WTC11 (cell line): ENCODE measurements at regions not wholly inside any gene's neighbourhood (a gene's known extent, or its start where the extent isn't known, plus 50 kb on each side); places are given as distances from the start of the nearest gene placed in this dataset.

Experiments used
- ATAC-seq: fragments of 200-7000 bp; cut with Tn5 transposase; 2 replicates; pipeline ENCODE4 v1.10.0; 2021; ENCODE audit warnings: mild to moderate bottlenecking, moderate library complexity
- CTCF ChIA-PET: fragments of 300-600 bp; sonication (Branson Sonifier 250); formaldehyde crosslinking; loops from one replicate; lab custom pipeline; 2021; ENCODE audit warnings: antibody characterized with exemption; lab: Charles Lee
- POLR2A ChIA-PET: fragments of 350-600 bp; sonication (Branson Sonifier 250); formaldehyde crosslinking; loops from one replicate; lab custom pipeline; 2021; ENCODE audit warnings: antibody characterized with exemption; lab: Charles Lee
- DNase-seq: peaks from one replicate; pipeline ENCODE4 v3.0.0; 2021; ENCODE audit warnings: low spot score
- H3K27ac Mint-ChIP-seq: 2 replicates; pipeline ENCODE4 v1.8.0; 2021; ENCODE audit warnings: mixed read lengths
- H3K27me3 Mint-ChIP-seq: 2 replicates; pipeline ENCODE4 v1.8.0; 2021; ENCODE audit warnings: low read depth, mild to moderate bottlenecking, moderate library complexity, mixed read lengths
- H3K36me3 Mint-ChIP-seq: 2 replicates; pipeline ENCODE4 v1.8.0; 2021; ENCODE audit warnings: mixed read lengths
- H3K4me1 Mint-ChIP-seq: 2 replicates; pipeline ENCODE4 v1.8.0; 2022; ENCODE audit warnings: mixed read lengths
- H3K4me3 Mint-ChIP-seq: 2 replicates; pipeline ENCODE4 v1.8.0; 2021; ENCODE audit warnings: mild to moderate bottlenecking, moderate library complexity, mixed read lengths
- H3K9me3 Mint-ChIP-seq: 2 replicates; pipeline ENCODE4 v1.8.0; 2021; ENCODE audit warnings: mixed read lengths
- CREM ChIP-seq: sonication (generic); formaldehyde crosslinking; IDR thresholded peaks from 2 replicates; pipeline ENCODE4 v1.8.1; 2022; ENCODE audit warnings: mild to moderate bottlenecking, missing genetic modification reagents, moderate library complexity
- FOXK1 ChIP-seq: sonication (generic); formaldehyde crosslinking; IDR thresholded peaks from 2 replicates; pipeline ENCODE4 v1.8.0; 2022; ENCODE audit warnings: mild to moderate bottlenecking, moderate library complexity, missing genetic modification reagents
- NR1H2 ChIP-seq: sonication (generic); formaldehyde crosslinking; IDR thresholded peaks from 2 replicates; pipeline ENCODE4 v1.9.0; 2021; ENCODE audit warnings: mild to moderate bottlenecking, moderate library complexity, missing genetic modification reagents
- RELA ChIP-seq: sonication (generic); formaldehyde crosslinking; IDR thresholded peaks from 2 replicates; pipeline ENCODE4 v1.8.1; 2022; ENCODE audit warnings: missing genetic modification reagents, mild to moderate bottlenecking, borderline replicate concordance
- TEAD1 ChIP-seq: sonication (generic); formaldehyde crosslinking; IDR thresholded peaks from 2 replicates; pipeline ENCODE4 v1.8.0; 2022; ENCODE audit warnings: mild to moderate bottlenecking, missing genetic modification reagents
- TEAD4 ChIP-seq: sonication (generic); formaldehyde crosslinking; IDR thresholded peaks from 2 replicates; pipeline ENCODE4 v1.8.0; 2022; ENCODE audit warnings: mild to moderate bottlenecking, missing genetic modification reagents
- ZNF317 ChIP-seq: sonication (generic); formaldehyde crosslinking; IDR thresholded peaks from 2 replicates; pipeline ENCODE4 v1.8.1; 2023; ENCODE audit warnings: low read depth, mild to moderate bottlenecking, moderate library complexity, missing genetic modification reagents, borderline replicate concordance
- ZNF423 ChIP-seq: fragments of 250-450 bp; sonication (Bioruptor Pico); IDR thresholded peaks from 2 replicates; pipeline ENCODE4 v2.1.2; 2022; ENCODE audit warnings: mild to moderate bottlenecking, moderate library complexity
- ZNF671 ChIP-seq: fragments of 250-450 bp; sonication (Bioruptor Pico); IDR thresholded peaks from 2 replicates; pipeline ENCODE4 v1.8.0; 2021; ENCODE audit warnings: mild to moderate bottlenecking
- TF ChIP-seq, protein P1 (sequence below): sonication (generic); formaldehyde crosslinking; IDR thresholded peaks from 2 replicates; pipeline ENCODE4 v1.8.1; 2022; ENCODE audit warnings: mild to moderate bottlenecking, missing genetic modification reagents, moderate library complexity, borderline replicate concordance
- TF ChIP-seq, protein P2 (sequence below): sonication (generic); formaldehyde crosslinking; IDR thresholded peaks from 2 replicates; pipeline ENCODE4 v1.8.0; 2022; ENCODE audit warnings: mild to moderate bottlenecking, missing genetic modification reagents
- TF ChIP-seq, protein P3 (sequence below): fragments of 250-450 bp; sonication (Bioruptor Pico); IDR thresholded peaks from 2 replicates; pipeline ENCODE4 v1.9.0; 2021; ENCODE audit warnings: mild to moderate bottlenecking
- TF ChIP-seq, protein P4 (sequence below): sonication (generic); formaldehyde crosslinking; IDR thresholded peaks from 2 replicates; pipeline ENCODE4 v1.8.1; 2023; ENCODE audit warnings: mild to moderate bottlenecking, missing genetic modification reagents, moderate library complexity
- TF ChIP-seq, protein P5 (sequence below): sonication (generic); formaldehyde crosslinking; conservative IDR thresholded peaks from 2 replicates; pipeline ENCODE4 v1.8.1; 2022; ENCODE audit warnings: mild to moderate bottlenecking, missing genetic modification reagents
- TF ChIP-seq, protein P6 (sequence below): sonication (generic); formaldehyde crosslinking; IDR thresholded peaks from 2 replicates; pipeline ENCODE4 v1.8.0; 2023; ENCODE audit warnings: missing genetic modification reagents, mild to moderate bottlenecking, borderline replicate concordance
- TF ChIP-seq, protein P7 (sequence below): fragments of 250-450 bp; sonication (Bioruptor Pico); IDR thresholded peaks from 2 replicates; pipeline ENCODE4 v2.1.2; 2022; ENCODE audit warnings: mild to moderate bottlenecking, moderate library complexity

DNA sequence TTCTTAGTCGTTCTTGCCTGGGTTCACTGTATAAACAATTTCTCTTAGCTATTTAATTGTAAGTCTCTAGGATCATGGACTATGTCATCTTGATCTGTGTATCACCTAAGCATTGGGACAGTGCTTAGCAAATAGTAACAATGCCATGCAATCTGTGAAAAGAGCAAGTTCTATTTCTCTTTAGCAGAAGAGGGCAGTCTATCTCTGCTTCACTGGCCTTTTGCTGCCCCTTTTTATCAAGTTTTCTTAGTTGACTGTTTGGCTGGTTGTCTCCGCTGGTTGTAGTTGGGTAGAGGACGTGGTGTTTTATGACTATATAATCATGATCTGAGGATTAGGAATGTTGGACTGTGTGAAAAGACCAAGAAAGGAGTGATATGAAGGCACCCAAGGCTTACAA is 315.0 kb downstream of the JRKL start (continued):
- TF ChIP-seq TEAD1 (CRISPR knock-in tag): no peak

DNA sequence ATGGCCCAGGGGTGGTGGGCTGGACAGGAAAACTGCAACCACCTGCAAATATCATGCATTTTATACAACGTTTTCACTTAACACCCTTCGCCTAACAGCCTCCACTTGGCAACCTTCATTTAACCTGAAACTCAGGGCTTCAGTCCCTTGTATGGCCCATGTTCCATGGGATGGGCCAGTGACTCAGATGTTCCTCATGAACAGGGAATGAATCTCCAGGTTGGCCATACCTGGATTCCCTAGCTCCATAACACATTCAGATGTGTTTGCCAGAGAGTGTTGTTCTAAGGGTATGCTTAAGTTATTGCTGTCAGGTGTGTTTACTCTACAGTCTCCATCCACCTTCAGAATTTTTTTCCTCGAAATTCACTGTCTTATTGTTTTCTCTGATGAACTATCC is 316.9 kb downstream of the JRKL start:
- Mint-ChIP-seq H3K4me1 (peaks cover 11% of the 10 kb centered on the region), H3K9me3 (no peaks in the 10 kb centered on the region; the same call in 1 of the 2 replicates), H3K27me3 (peaks cover 4% of the 10 kb centered on the region), H3K36me3 (no peaks in the 10 kb centered on the region), H3K4me3 (no peak overlapping the region), H3K27ac (no peak overlapping the region)
- no peak for ATAC-seq
- DNase-seq: no peak
- ChIA-PET POLR2A (no interaction called here), CTCF (no interaction called here)
- TF ChIP-seq NR1H2 (no peak), ZNF671 (CRISPR knock-in tag) (no peak)

DNA sequence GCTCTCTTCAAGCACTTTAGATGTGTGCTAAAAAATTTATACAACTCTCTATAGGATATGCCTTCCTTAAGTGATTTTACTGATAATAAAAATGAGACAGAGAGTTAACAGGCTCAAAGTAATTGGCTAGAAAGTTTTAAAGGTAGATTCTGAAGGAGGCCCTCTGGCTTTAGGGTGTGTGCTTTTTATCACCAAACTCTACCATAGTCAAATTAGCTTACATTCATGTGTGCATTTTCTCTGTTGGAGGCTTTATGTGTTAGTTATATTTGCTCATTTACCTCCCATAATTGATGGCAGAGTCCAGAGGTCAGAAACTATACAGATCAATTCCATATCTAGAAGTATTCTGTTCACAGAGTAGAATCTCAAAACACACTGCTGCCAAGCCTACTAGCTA is 317.5 kb downstream of the JRKL start:
- Mint-ChIP-seq H3K36me3 (no peaks in the 10 kb centered on the region), H3K27ac (no peak overlapping the region), H3K4me3 (no peak overlapping the region), H3K4me1 (peaks cover 12% of the 10 kb centered on the region), H3K9me3 (no peaks in the 10 kb centered on the region; the same call in 1 of the 2 replicates), H3K27me3 (no peaks in the 10 kb centered on the region; the same call in 1 of the 2 replicates)
- DNase-seq (no peak), ATAC-seq (no peak)
- ChIA-PET CTCF (interaction anchor here (0.8 kb wide), 1 partner anchor 243 kb away, joined by 3 read pairs; no protein-coding TSS in a partner anchor), POLR2A (no interaction called here)
- TF ChIP-seq ZNF423 (CRISPR knock-in tag) (no peak), CREM (no peak)
- TF ChIP-seq, protein P1, sequence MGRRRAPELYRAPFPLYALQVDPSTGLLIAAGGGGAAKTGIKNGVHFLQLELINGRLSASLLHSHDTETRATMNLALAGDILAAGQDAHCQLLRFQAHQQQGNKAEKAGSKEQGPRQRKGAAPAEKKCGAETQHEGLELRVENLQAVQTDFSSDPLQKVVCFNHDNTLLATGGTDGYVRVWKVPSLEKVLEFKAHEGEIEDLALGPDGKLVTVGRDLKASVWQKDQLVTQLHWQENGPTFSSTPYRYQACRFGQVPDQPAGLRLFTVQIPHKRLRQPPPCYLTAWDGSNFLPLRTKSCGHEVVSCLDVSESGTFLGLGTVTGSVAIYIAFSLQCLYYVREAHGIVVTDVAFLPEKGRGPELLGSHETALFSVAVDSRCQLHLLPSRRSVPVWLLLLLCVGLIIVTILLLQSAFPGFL (CRISPR knock-in tag): no peak
- TF ChIP-seq, protein P2, sequence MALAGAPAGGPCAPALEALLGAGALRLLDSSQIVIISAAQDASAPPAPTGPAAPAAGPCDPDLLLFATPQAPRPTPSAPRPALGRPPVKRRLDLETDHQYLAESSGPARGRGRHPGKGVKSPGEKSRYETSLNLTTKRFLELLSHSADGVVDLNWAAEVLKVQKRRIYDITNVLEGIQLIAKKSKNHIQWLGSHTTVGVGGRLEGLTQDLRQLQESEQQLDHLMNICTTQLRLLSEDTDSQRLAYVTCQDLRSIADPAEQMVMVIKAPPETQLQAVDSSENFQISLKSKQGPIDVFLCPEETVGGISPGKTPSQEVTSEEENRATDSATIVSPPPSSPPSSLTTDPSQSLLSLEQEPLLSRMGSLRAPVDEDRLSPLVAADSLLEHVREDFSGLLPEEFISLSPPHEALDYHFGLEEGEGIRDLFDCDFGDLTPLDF (CRISPR knock-in tag): no peak
- TF ChIP-seq, protein P3, sequence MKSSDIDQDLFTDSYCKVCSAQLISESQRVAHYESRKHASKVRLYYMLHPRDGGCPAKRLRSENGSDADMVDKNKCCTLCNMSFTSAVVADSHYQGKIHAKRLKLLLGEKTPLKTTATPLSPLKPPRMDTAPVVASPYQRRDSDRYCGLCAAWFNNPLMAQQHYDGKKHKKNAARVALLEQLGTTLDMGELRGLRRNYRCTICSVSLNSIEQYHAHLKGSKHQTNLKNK (CRISPR knock-in tag): no peak
- TF ChIP-seq, protein P4, sequence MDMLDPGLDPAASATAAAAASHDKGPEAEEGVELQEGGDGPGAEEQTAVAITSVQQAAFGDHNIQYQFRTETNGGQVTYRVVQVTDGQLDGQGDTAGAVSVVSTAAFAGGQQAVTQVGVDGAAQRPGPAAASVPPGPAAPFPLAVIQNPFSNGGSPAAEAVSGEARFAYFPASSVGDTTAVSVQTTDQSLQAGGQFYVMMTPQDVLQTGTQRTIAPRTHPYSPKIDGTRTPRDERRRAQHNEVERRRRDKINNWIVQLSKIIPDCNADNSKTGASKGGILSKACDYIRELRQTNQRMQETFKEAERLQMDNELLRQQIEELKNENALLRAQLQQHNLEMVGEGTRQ (CRISPR knock-in tag): no peak
- TF ChIP-seq, all 79 proteins: peak for 0

DNA sequence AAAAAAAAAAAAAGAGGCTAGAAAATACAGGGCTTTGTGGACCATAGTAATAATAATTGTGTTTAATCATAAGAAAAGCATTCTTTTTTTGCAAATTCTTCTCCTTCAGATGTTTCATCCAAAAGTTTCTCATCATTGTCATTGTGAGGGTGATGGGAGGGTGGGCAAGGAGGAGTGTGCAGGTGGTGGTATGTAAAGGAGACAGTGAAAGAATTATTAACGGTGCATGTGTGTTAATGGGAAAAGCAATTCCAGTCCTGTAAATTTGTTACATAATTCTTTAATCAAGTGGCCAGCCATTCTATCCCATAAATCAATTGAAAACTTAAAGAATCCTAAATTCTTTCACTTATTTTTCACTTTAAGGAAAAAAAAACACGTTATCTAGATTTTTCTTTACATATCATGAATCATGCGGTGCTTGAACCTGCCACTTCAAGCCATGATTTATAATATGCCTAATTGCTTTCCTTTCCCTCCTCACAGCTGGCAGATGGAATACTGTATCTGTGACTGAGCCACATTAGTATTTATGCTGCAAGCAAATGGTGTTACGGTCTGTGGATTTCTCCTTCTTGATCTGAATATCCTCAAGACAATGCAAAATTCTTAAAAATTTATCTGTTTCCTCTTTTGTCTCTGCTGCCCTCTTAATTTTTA is 318.5 kb downstream of the JRKL start:
- DNase-seq (no peak), ATAC-seq (no peak)
- Mint-ChIP-seq H3K27me3 (no peaks in the 10 kb centered on the region; the same call in 1 of the 2 replicates), H3K9me3 (no peaks in the 10 kb centered on the region; the same call in 1 of the 2 replicates), H3K27ac (no peak overlapping the region), H3K36me3 (no peaks in the 10 kb centered on the region), H3K4me3 (no peak overlapping the region), H3K4me1 (peaks cover 12% of the 10 kb centered on the region)
- ChIA-PET POLR2A (no interaction called here), CTCF (interaction anchor here (0.8 kb wide), 1 partner anchor 244 kb away, joined by 3 read pairs; no protein-coding TSS in a partner anchor)
- TF ChIP-seq CREM: no peak
- no peak for TF ChIP-seq ZNF317 (CRISPR knock-in tag)
- TF ChIP-seq, protein P5, sequence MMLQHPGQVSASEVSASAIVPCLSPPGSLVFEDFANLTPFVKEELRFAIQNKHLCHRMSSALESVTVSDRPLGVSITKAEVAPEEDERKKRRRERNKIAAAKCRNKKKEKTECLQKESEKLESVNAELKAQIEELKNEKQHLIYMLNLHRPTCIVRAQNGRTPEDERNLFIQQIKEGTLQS (CRISPR knock-in tag): no peak
- TF ChIP-seq RELA (CRISPR knock-in tag): no peak
- TF ChIP-seq, protein P6, sequence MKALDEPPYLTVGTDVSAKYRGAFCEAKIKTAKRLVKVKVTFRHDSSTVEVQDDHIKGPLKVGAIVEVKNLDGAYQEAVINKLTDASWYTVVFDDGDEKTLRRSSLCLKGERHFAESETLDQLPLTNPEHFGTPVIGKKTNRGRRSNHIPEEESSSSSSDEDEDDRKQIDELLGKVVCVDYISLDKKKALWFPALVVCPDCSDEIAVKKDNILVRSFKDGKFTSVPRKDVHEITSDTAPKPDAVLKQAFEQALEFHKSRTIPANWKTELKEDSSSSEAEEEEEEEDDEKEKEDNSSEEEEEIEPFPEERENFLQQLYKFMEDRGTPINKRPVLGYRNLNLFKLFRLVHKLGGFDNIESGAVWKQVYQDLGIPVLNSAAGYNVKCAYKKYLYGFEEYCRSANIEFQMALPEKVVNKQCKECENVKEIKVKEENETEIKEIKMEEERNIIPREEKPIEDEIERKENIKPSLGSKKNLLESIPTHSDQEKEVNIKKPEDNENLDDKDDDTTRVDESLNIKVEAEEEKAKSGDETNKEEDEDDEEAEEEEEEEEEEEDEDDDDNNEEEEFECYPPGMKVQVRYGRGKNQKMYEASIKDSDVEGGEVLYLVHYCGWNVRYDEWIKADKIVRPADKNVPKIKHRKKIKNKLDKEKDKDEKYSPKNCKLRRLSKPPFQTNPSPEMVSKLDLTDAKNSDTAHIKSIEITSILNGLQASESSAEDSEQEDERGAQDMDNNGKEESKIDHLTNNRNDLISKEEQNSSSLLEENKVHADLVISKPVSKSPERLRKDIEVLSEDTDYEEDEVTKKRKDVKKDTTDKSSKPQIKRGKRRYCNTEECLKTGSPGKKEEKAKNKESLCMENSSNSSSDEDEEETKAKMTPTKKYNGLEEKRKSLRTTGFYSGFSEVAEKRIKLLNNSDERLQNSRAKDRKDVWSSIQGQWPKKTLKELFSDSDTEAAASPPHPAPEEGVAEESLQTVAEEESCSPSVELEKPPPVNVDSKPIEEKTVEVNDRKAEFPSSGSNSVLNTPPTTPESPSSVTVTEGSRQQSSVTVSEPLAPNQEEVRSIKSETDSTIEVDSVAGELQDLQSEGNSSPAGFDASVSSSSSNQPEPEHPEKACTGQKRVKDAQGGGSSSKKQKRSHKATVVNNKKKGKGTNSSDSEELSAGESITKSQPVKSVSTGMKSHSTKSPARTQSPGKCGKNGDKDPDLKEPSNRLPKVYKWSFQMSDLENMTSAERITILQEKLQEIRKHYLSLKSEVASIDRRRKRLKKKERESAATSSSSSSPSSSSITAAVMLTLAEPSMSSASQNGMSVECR (CRISPR knock-in tag): no peak
- TF ChIP-seq, protein P7, sequence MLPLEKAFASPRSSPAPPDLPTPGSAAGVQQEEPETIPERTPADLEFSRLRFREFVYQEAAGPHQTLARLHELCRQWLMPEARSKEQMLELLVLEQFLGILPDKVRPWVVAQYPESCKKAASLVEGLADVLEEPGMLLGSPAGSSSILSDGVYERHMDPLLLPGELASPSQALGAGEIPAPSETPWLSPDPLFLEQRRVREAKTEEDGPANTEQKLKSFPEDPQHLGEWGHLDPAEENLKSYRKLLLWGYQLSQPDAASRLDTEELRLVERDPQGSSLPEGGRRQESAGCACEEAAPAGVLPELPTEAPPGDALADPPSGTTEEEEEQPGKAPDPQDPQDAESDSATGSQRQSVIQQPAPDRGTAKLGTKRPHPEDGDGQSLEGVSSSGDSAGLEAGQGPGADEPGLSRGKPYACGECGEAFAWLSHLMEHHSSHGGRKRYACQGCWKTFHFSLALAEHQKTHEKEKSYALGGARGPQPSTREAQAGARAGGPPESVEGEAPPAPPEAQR (CRISPR knock-in tag): no peak
- TF ChIP-seq FOXK1 (CRISPR knock-in tag): no peak
- no peak for TF ChIP-seq TEAD4
